HG03521 (cell line): ENCODE measurements at regions not wholly inside any gene's neighbourhood (a gene's known extent, or its start where the extent isn't known, plus 50 kb on each side); places are given as distances from the start of the nearest gene placed in this dataset.

Source experiments
- ATAC-seq: cut with Tn5 transposase; IDR thresholded peaks from one replicate; pipeline ENCODE4 v1.9.1; 2021; ENCODE audit warnings: mild to moderate bottlenecking, moderate library complexity; ENCODE audit not compliant: unreplicated experiment

- no peak for ATAC-seq
Observed at GRCh38 chr9:82149501-82149946, 161.0 kb downstream of the SPATA31D1 start.

DNA sequence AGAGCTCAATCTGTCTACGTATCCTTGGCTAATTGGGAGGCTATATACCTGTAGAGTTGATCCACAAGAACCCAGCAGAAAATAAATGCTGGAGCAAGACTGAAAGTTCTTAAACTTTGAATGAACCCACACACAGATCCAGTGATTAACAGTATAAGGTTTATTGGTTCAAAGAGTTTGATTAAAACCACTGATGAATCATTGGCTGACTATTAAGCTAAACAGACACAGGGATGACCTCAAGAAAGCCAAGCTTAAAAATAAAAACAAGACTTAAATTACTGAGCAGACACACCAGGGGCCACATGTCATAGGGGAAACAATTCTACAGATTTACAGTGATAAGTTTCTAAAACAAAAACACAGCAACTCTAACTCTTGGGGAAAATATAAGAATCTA, 163.6 kb downstream of the SPATA31D1 start:
- ATAC-seq = no peak

- ATAC-seq = no peak
Observed at GRCh38 chr9:82153032-82153431, 164.5 kb downstream of the SPATA31D1 start.

DNA sequence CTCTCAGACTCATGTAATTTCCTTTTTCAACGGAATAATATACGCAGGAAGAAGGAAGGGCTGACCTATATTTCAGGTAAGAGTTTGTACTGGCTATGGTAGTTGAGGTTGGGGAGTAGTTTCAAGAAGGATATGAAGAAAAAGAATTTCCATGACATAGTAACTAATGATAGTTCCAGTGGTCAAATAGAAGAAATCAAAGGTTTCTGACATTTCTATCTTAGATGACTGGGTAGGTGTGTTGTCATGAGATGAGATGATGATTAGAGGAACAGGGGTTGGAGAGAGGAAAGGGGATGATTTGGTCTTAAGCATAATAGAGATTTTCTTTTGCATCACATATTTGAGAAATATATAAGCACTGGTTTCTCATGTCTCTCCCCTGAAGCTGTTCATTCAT, 166.0 kb downstream of the SPATA31D1 start:
- ATAC-seq = no peak

DNA sequence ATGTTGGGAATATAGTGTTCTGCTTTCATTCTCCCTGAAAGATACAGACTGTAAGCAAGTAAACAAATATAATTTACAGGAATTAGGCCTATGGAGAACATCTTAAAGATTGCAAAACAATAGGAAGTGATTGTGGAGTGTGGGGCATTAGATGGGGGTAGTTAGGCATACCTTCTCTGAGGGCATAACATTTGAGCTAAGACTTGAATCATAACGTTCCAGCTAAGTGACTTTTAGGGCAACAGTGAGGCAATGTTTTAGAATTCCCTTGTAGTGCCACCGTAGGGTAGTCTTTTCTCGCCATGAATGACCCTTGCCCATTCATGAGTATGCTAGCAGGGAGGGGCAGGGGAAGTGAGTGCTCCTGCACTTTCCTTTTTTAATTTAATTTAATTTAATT, 173.3 kb downstream of the SPATA31D1 start:
- ATAC-seq = no peak

GRCh38 chr9:82164159-82164558, 175.6 kb downstream of the SPATA31D1 start:
- ATAC-seq = no peak

DNA sequence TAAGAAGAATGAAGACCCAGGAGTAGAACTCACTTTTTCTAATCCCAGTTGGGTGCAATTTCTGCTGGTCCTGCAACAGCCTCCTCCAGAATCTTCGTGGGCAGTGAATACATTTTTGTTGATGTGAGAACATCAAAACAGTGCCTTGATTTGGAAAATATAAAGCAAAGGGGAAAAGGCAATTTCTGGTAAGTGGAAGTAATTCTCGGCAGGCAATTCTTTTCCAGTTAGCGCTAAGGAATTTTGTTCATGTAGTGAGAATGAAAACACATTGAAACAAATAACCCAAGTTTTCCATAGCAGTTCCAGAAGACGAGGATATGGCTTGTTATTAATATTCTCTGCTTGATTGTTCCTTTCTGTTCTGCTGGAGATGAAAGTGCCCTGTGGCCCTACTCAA, 178.7 kb downstream of the SPATA31D1 start:
- no peak for ATAC-seq

GRCh38 chr9:82168585-82168984, 180.0 kb downstream of the SPATA31D1 start:
- ATAC-seq = no peak

GRCh38 chr9:82170866-82171265, 182.3 kb downstream of the SPATA31D1 start:
- ATAC-seq = no peak

DNA sequence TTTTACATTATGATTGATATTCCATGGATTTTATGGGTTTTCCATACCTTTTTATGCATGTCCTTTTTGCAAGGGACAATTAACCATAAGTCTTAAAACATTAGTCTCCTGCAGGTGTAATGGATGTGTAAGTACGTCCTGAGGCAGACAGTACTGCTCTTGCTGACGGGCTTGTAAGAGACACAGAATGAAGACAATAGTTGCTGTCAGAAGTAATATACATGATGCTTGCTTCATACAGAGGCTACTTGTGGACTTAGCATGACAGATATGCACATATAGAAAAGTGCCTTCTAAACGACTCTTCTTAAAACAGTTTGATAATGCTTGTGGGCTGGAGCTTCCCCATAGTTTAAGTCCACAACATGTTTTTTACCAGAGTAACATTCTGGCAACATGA, 182.7 kb downstream of the SPATA31D1 start:
- ATAC-seq = no peak

DNA sequence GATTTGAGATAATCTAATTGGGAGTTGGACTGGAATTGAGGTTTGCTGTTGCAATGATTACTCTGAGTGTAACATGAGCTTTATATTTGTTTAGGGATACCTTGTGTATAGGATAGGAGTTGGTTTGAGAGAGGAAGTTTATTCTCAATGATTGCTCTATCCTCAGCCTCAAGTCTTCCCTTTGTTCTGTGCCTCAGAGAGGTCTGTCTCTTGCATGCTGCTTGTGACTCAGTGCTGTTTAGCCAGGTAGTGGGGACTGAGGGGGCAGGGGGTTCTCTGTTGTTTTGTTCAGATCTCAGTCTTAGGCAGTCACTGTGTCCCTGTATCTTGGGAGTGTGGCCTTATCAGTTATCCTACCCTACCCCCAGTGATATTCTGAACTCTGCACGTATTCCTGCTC, 192.1 kb downstream of the SPATA31D1 start:
- no peak for ATAC-seq

DNA sequence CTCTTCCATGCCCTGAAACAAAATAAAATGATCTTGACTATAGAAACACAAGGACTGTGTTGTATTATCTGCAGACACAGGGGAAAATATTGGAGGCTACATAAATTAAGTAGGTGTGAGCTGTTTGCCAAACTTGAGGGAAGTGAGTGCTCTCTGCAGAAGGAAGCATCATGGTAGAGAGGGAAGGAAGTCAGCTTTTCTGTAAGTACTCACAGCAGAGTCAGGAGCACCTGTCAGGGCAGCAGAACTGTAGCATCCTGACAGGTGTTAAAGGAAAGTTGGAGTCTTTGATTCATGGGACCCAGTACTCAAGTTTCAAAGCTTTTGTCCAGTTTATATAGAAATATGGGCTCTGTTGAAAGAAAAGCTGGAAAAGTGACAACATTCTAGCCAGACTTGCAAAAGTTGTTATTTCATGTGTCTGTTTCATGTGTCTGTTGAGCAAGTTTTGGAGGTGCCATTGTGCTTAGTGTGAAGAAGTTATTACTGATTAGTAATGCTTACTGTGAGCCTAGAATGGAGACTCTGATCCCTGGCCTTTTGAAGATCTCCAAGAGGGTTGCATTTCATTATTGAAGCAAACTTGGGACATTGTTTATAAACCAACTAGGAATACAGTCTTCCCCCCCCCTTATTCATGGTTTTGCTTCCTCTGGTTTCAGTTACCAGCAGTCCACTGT, 194.7 kb downstream of the SPATA31D1 start:
- no peak for ATAC-seq

DNA sequence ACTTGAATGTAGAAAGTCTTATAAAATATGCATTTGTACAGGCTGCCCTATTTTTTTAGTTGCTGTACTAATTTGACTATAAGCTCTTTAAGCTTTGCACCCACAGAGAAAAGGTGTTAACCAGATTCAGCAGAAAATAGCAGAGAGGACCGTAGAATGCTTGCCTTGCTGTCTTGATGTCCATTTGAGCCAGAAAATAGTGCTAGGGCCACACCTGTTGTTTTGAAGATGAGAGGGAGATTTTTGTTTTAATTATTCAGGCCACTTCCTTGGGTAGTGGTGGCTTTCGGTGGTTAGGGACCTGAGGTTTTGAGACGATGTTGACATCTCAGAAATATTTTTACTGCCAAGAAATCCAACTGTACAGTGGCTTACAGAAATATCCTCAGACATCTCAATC, 196.0 kb downstream of the SPATA31D1 start:
- no peak for ATAC-seq

DNA sequence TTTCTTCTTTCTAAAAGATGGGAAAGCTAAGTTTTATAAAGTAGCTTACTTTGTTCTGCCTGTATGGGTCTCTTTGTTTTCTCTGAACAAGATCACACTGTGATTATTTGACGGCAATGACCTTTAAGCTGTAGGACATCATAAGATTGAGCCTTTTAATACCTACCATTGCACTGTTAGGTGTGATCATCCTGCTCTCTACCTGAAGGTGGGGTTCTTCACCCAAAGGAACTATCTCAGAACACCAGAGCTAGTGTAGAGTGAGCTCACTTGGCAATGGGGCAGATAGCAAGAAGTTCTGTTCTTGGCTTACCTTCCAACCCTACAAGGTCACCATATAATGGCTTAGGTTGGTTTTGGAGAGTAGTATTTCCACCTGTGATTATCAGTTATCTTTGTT, 200.2 kb downstream of the SPATA31D1 start:
- no peak for ATAC-seq

GRCh38 chr9:82191082-82191770, 202.7 kb downstream of the SPATA31D1 start:
- no peak for ATAC-seq

GRCh38 chr9:82192211-82192610, 203.6 kb downstream of the SPATA31D1 start:
- no peak for ATAC-seq

DNA sequence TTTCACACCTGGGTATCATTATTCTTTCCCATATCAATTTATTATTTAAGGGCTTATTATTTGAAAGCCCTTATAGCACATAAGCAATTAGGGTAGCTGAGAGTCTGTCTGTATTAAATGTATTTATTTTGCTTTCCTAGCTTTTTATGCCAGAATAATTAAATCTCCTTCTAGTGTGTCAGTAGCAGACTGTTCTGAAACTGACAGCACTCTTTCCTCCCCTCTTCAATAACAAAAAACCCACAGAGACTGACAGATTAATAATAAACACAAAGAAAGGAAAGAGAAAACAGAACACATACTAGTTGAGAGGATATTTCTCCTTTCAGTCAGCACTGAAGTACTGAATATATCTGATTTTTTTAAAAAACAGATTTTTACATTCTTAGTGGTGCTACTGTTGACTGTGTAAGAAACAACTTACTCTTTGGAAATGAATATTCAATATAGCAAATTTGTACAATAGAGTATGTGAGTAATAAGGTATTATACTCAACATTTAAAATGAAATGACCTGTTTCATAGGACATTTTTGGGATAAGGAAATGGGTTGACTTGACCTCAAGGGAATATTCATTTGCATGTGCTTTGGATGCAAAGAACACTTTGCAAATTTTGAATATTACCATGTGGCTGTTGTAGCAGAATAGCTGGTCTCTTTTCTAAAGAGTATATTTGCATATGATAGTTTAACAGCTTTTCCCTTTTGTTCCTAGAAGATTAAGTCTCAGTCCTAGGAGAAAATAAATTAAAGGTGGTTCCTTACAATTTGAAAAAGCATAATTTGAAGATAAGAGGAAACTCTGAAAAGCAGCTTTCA, 208.3 kb downstream of the SPATA31D1 start:
- no peak for ATAC-seq

DNA sequence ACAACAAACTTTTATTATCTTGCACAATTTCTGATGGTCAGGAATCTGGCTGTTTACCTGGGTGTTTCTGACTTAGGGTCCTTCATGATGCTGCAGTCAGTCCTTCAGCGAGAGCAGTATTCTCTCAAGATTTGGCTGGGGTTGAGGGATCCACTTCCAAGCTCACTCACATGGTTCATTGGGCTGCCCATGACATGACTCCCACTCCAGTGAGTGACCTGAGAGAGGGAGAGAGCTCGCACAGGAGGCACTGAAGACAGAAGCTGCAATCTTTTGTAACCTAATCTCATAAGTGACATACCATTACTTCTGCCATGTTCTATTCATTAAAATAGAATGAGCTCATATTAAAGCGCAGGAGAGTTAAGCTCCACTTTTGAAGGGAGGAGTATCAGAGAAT, 212.6 kb downstream of the SPATA31D1 start:
- no peak for ATAC-seq

- no peak for ATAC-seq
Observed at GRCh38 chr9:82202808-82203207, 214.2 kb downstream of the SPATA31D1 start.

GRCh38 chr9:82206490-82206889, 217.9 kb downstream of the SPATA31D1 start:
- no peak for ATAC-seq

- no peak for ATAC-seq
Observed at GRCh38 chr9:82206946-82207345, 218.4 kb downstream of the SPATA31D1 start.
